K562 (cell line): ENCODE measurements at regions not wholly inside any gene's neighbourhood (a gene's known extent, or its start where the extent isn't known, plus 50 kb on each side); places are given as distances from the start of the nearest gene placed in this dataset.

Experiments
- ATAC-seq: fragments of 200-7000 bp; cut with Tn5 transposase; 3 replicates; pipeline ENCODE4 v1.9.1; 2020; ENCODE audit warnings: moderate library complexity
- BruUV-seq: library from RNA; stranded (reverse); fragments of 400-500 nt; replicated peaks from 2 replicates; lab custom pipeline; 2021; lab: Mats Ljungman, UMichigan
- CTCF ChIA-PET: fragments of 300-600 bp; formaldehyde crosslinking; extraction: SDS; loops from one replicate; lab custom pipeline; 2021; ENCODE audit warnings: low intra/inter-chr PET ratio; lab: Yijun Ruan, JAX
- POLR2A ChIA-PET: fragments of 300-600, 350-650 bp; sonication (Branson Sonifier 250); formaldehyde crosslinking; extraction: SDS; loops from one replicate; lab custom pipeline; 2021; ENCODE audit warnings: antibody characterized with exemption, inconsistent platforms; lab: Yijun Ruan, JAX
- DNase-seq, 4 experiments: peaks; one replicate each; pipeline versions ENCODE4 v3.0.0 to v3.0.0-alpha.2; 2011 to 2018; ENCODE audit warnings: low spot score in 3 of 4, mixed read lengths in 3 of 4; ENCODE audit errors: extremely low read depth in 1 of 4
- FAIRE-seq: peaks from 2 replicates; lab custom pipeline; 2011; peaks lifted over from hg19 to GRCh38; lab: Jason Lieb, UNC
- H2AFZ ChIP-seq: 2 replicates; pipeline ENCODE4 v1.6.0; 2011; ENCODE audit warnings: low read depth, low read length, control low read depth, inconsistent platforms
- H3K27ac ChIP-seq: fragments of 200-600 bp; 3 replicates; pipeline ENCODE4 v1.8.0; 2011; ENCODE audit warnings: low read depth, mild to moderate bottlenecking, control low read depth, inconsistent platforms, low read length, moderate library complexity, mixed read lengths; ENCODE audit errors: extremely low read depth
- H3K27me3 ChIP-seq, 2 experiments: fragments of 300-600 bp in 1 of 2; 2 replicates in 1 of 2; 3 replicates in 1 of 2; pipeline versions ENCODE4 v1.6.0 to v1.8.0; 2011; ENCODE audit warnings: inconsistent platforms in 2 of 2, low read length in 2 of 2, mild to moderate bottlenecking in 1 of 2, mixed read lengths in 1 of 2, moderate library complexity in 1 of 2; ENCODE audit not compliant: control insufficient read depth in 2 of 2, insufficient read depth in 2 of 2
- H3K36me3 ChIP-seq: fragments of 300-600 bp; 3 replicates; pipeline ENCODE4 v1.8.0; 2011; ENCODE audit warnings: mild to moderate bottlenecking, low read length, inconsistent platforms; ENCODE audit not compliant: control insufficient read depth, insufficient read depth
- H3K4me1 ChIP-seq, 2 experiments: fragments of 200-600 bp in 1 of 2; replicated peaks in 1 of 2; 2 replicates in 1 of 2; 3 replicates in 1 of 2; pipeline versions ENCODE4 v1.5.1 to v1.8.0; 2011; ENCODE audit warnings: inconsistent platforms in 2 of 2, low read length in 2 of 2, mild to moderate bottlenecking in 1 of 2, mixed read lengths in 1 of 2, moderate library complexity in 1 of 2; ENCODE audit not compliant: control insufficient read depth in 2 of 2, insufficient read depth in 2 of 2
- H3K4me2 ChIP-seq: 2 replicates; pipeline ENCODE4 v1.6.1; 2011; ENCODE audit warnings: low read length, control low read depth, inconsistent platforms, mixed read lengths; ENCODE audit not compliant: insufficient read depth
- H3K4me3 ChIP-seq: fragments of 200-600 bp; sonication (generic), shearing (Covaris generic); 2 replicates; pipeline ENCODE4 v1.5.1; 2016; ENCODE audit warnings: control low read depth, inconsistent platforms
- H3K79me2 ChIP-seq: fragments of 200-600 bp; 3 replicates; pipeline ENCODE4 v1.8.0; 2011; ENCODE audit warnings: low read length, inconsistent platforms; ENCODE audit not compliant: control insufficient read depth, insufficient read depth
- H3K9ac ChIP-seq, 2 experiments: 2 replicates each; pipeline versions ENCODE4 v1.6.0 to v1.6.1; 2011; ENCODE audit warnings: low read depth in 2 of 2, low read length in 2 of 2, control low read depth in 1 of 2, inconsistent platforms in 1 of 2, mild to moderate bottlenecking in 1 of 2, mixed read lengths in 1 of 2; ENCODE audit not compliant: insufficient read depth in 1 of 2
- H3K9me1 ChIP-seq: one replicate; pipeline ENCODE4 v1.6.0; 2011; ENCODE audit warnings: inconsistent platforms, mild to moderate bottlenecking, low read length, moderate library complexity; ENCODE audit not compliant: control insufficient read depth, insufficient read depth
- H3K9me3 ChIP-seq: replicated peaks from 2 replicates; pipeline ENCODE4 v1.5.1; 2011; ENCODE audit warnings: low read depth, low read length, inconsistent platforms; ENCODE audit not compliant: control insufficient read depth, insufficient read depth
- H4K20me1 ChIP-seq: replicated peaks from 2 replicates; pipeline ENCODE4 v1.6.1; 2011; ENCODE audit warnings: low read length, inconsistent platforms, mixed read lengths; ENCODE audit not compliant: control insufficient read depth, insufficient read depth
- FOS ChIP-seq: IDR thresholded peaks from 3 replicates; pipeline ENCODE4 v1.6.1; 2011; ENCODE audit not compliant: insufficient read length; ENCODE audit errors: extremely low read depth
- FOXA3 ChIP-seq, 2 experiments: fragments of 450-650 bp in 1 of 2; sonication (generic) in 1 of 2; formaldehyde crosslinking; IDR thresholded peaks in 1 of 2; conservative IDR thresholded peaks in 1 of 2; 2 replicates each; pipeline versions ENCODE4 v1.4.0 to v1.8.0; 2020 to 2022; ENCODE audit warnings: mild to moderate bottlenecking in 2 of 2, missing genetic modification reagents in 1 of 2
- MAFK ChIP-seq: IDR thresholded peaks from 2 replicates; pipeline ENCODE4 v1.6.1; 2011; ENCODE audit warnings: low read length, improper control_type of control experiment
- MCM2 ChIP-seq: fragments of 450-650 bp; IDR thresholded peaks from 2 replicates; pipeline ENCODE4 v1.6.1; 2017; ENCODE audit warnings: low read depth, mild to moderate bottlenecking
- MEIS2 ChIP-seq: fragments of 450-650 bp; IDR thresholded peaks from 2 replicates; pipeline ENCODE4 v1.6.1; 2014; ENCODE audit warnings: mild to moderate bottlenecking; ENCODE audit not compliant: partially characterized antibody
- PRPF4 ChIP-seq: fragments of 200-400 bp; formaldehyde crosslinking; IDR thresholded peaks from one replicate; pipeline ENCODE4 v1.6.1; 2017; ENCODE audit warnings: low read length, low read depth, mild to moderate bottlenecking; ENCODE audit not compliant: insufficient read depth, poor library complexity, severe bottlenecking
- RBFOX2 ChIP-seq: fragments of 200-400 bp; formaldehyde crosslinking; IDR thresholded peaks from 2 replicates; pipeline ENCODE4 v1.6.1; 2017; ENCODE audit warnings: low read depth, mild to moderate bottlenecking, low read length, moderate library complexity
- RFX5 ChIP-seq: IDR thresholded peaks from 2 replicates; pipeline ENCODE4 v1.6.1; 2011; ENCODE audit warnings: low read depth, mild to moderate bottlenecking, improper control_type of control experiment, low read length
- RNF2 ChIP-seq: sonication (generic); IDR thresholded peaks from 2 replicates; pipeline ENCODE4 v1.6.1; 2016
- ZC3H8 ChIP-seq: fragments of 450-650 bp; IDR thresholded peaks from 2 replicates; pipeline ENCODE4 v1.6.1; 2017
- ZNF121 ChIP-seq: sonication (generic); formaldehyde crosslinking; conservative IDR thresholded peaks from 2 replicates; pipeline ENCODE4 v1.8.0; 2022; ENCODE audit warnings: missing genetic modification reagents
- ZNF717 ChIP-seq: fragments of 250-450 bp; sonication (Bioruptor Pico); IDR thresholded peaks from 2 replicates; pipeline ENCODE4 v1.5.0; 2021
- WGBS: fragments of 100-300 bp; shearing (Covaris generic); methylation state at CpG from one replicate; pipeline ENCODE4 v1.1.6; 2016; ENCODE audit warnings: low coverage, mixed read lengths; ENCODE audit not compliant: insufficient coverage; ENCODE audit errors: missing lambda C conversion rate; 5-methylcytosine and 5-hydroxymethylcytosine counted together
- in situ Hi-C: fragments of 300-500 bp; cut with MboI; formaldehyde crosslinking; loops from 4 replicates; pipeline ENCODE4 v1.15.0; 2018; ENCODE audit warnings: inconsistent platforms, mixed read lengths
- intact Hi-C: fragments of 100-400 bp; cut with micrococcal nuclease; formaldehyde crosslinking; loops from 2 replicates; pipeline ENCODE4 v1.14.2; 2022
- TF ChIP-seq, protein P1 (sequence below), 2 experiments: fragments of 450-650 bp in 1 of 2; sonication (generic) in 1 of 2; formaldehyde crosslinking; conservative IDR thresholded peaks; 2 replicates each; pipeline versions ENCODE4 v1.4.0 to v1.8.1; 2020 to 2022; ENCODE audit warnings: mild to moderate bottlenecking in 1 of 2, missing genetic modification reagents in 1 of 2
- TF ChIP-seq, protein P2 (sequence below): fragments of 250-450 bp; sonication (Bioruptor Pico); IDR thresholded peaks from 2 replicates; pipeline ENCODE4 v1.4.0; 2020; ENCODE audit warnings: mild to moderate bottlenecking

DNA sequence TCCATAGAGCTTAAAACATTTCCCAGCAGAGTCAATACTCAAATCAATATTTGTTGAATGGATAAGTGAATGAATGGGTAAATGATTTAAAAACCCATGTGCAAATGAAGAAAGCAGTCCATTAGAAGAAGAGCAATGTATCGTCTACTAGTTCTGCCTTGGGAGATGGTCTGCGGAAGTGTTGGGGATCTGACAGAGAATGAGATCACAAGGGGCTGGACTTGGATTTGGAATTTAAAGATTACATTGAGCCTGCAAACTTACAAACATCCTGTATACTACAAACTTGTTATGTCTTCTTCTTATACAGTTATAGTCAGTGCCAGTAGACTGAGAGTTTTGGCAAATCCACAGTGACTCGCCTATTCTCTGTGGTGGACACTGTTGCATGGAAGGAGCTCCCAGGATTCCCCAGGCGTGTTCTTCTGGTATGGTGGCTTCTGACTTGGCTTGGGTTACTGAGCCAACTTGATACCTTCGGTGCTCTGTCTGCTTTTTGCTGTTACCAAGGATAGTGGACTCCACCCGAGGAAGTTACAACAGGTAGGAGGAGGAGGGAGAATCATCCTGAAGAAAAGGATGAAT lies 163.3 kb upstream of the SERPINE2 start:
- H4K20me1 ChIP-seq, result no peaks in the 10 kb centered on the region
- no peaks in the 10 kb centered on the region for H3K9me3 ChIP-seq
- no peak for FAIRE-seq
- WGBS, result 5% methylated on average over 6 of the region's 6 CpGs
- CTCF ChIA-PET, result no interaction called here
- no peaks in the 10 kb centered on the region for H3K36me3 ChIP-seq
- no TSS peak for BruUV-seq
- in situ Hi-C loops (no loop called here), intact Hi-C loops (no loop called here)
- ATAC-seq, result no peak
- H3K9me1 ChIP-seq, result no peaks in the 10 kb centered on the region
- no peaks in the 10 kb centered on the region for H3K4me1 ChIP-seq
- H3K4me3 ChIP-seq, result no peak overlapping the region
- DNase-seq, result no peak
- H3K27me3 ChIP-seq, result no peaks in the 10 kb centered on the region
- no peak overlapping the region for H3K4me2 ChIP-seq
- H3K27ac ChIP-seq, result no peak overlapping the region
- no peak overlapping the region for H2AFZ ChIP-seq
- no peak overlapping the region for H3K9ac ChIP-seq
- POLR2A ChIA-PET, result no interaction called here
- H3K79me2 ChIP-seq, result no peaks in the 10 kb centered on the region
- no peak for TF ChIP-seq MCM2
- TF ChIP-seq, protein P1, sequence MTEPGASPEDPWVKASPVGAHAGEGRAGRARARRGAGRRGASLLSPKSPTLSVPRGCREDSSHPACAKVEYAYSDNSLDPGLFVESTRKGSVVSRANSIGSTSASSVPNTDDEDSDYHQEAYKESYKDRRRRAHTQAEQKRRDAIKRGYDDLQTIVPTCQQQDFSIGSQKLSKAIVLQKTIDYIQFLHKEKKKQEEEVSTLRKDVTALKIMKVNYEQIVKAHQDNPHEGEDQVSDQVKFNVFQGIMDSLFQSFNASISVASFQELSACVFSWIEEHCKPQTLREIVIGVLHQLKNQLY (CRISPR knock-in tag; conservative IDR thresholded peaks at IDR 0.05), result no peak
- TF ChIP-seq ZC3H8, result no peak
- TF ChIP-seq FOS, result no peak
- TF ChIP-seq, protein P2, sequence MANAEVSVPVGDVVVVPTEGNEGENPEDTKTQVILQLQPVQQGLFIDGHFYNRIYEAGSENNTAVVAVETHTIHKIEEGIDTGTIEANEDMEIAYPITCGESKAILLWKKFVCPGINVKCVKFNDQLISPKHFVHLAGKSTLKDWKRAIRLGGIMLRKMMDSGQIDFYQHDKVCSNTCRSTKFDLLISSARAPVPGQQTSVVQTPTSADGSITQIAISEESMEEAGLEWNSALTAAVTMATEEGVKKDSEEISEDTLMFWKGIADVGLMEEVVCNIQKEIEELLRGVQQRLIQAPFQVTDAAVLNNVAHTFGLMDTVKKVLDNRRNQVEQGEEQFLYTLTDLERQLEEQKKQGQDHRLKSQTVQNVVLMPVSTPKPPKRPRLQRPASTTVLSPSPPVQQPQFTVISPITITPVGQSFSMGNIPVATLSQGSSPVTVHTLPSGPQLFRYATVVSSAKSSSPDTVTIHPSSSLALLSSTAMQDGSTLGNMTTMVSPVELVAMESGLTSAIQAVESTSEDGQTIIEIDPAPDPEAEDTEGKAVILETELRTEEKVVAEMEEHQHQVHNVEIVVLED (CRISPR knock-in tag), result no peak
- TF ChIP-seq RNF2, result no peak
- no peak for TF ChIP-seq PRPF4
- no peak for TF ChIP-seq RBFOX2
- TF ChIP-seq FOXA3 (CRISPR knock-in tag; conservative IDR thresholded peaks at IDR 0.05 in 1 of 2, IDR thresholded peaks at IDR 0.05 in 1 of 2), result no peak
- no peak for TF ChIP-seq ZNF717 (CRISPR knock-in tag)
- TF ChIP-seq MEIS2, result no peak
- TF ChIP-seq RFX5, result no peak
- TF ChIP-seq ZNF121 (CRISPR knock-in tag), result no peak
- TF ChIP-seq MAFK, result no peak
